DOHH2 (cell line): ENCODE measurements at regions not wholly inside any gene's neighbourhood (a gene's known extent, or its start where the extent isn't known, plus 50 kb on each side); places are given as distances from the start of the nearest gene placed in this dataset.

Experiments used
- H3F3A ChIP-seq: fragments of 200-600 bp; sonication (generic), shearing (Covaris generic); 2 replicates; pipeline ENCODE4 v1.6.0; 2016; ENCODE audit warnings: antibody characterized with exemption, mild to moderate bottlenecking; ENCODE audit not compliant: control insufficient read depth, insufficient read depth
- H3K27ac ChIP-seq: fragments of 200-600 bp; sonication (generic); 2 replicates; pipeline ENCODE4 v1.5.1; 2014; ENCODE audit warnings: low read depth, mild to moderate bottlenecking, low read length, moderate library complexity
- H3K27me3 ChIP-seq: fragments of 200-600 bp; sonication (generic); 2 replicates; pipeline ENCODE4 v1.6.1; 2014; ENCODE audit warnings: mild to moderate bottlenecking, low read length, mixed read lengths; ENCODE audit not compliant: control insufficient read depth
- H3K36me3 ChIP-seq: fragments of 200-600 bp; sonication (generic); 2 replicates; pipeline ENCODE4 v1.6.1; 2014; ENCODE audit warnings: mild to moderate bottlenecking, low read length, moderate library complexity, mixed read lengths; ENCODE audit not compliant: control insufficient read depth
- H3K4me1 ChIP-seq: fragments of 200-600 bp; sonication (generic); 2 replicates; pipeline ENCODE4 v1.6.1; 2014; ENCODE audit warnings: mild to moderate bottlenecking, low read length, mixed read lengths; ENCODE audit not compliant: control insufficient read depth
- H3K4me2 ChIP-seq: fragments of 200-600 bp; sonication (generic); 2 replicates; pipeline ENCODE4 v1.6.0; 2014; ENCODE audit warnings: mild to moderate bottlenecking, low read length, moderate library complexity
- H3K4me3 ChIP-seq: fragments of 200-600 bp; sonication (generic); 2 replicates; pipeline ENCODE4 v1.5.1; 2014; ENCODE audit warnings: mild to moderate bottlenecking, low read length, mixed read lengths
- H3K79me2 ChIP-seq: fragments of 200-600 bp; sonication (generic); 2 replicates; pipeline ENCODE4 v1.6.1; 2014; ENCODE audit warnings: mild to moderate bottlenecking, low read length, mixed read lengths; ENCODE audit not compliant: control insufficient read depth
- H3K9me2 ChIP-seq: fragments of 200-600 bp; sonication (generic); replicated peaks from 2 replicates; pipeline ENCODE4 v1.6.1; 2014; ENCODE audit warnings: mild to moderate bottlenecking, low read length, mixed read lengths; ENCODE audit not compliant: control insufficient read depth
- H3K9me3 ChIP-seq: fragments of 200-600 bp; sonication (generic); 2 replicates; pipeline ENCODE4 v1.6.1; 2014; ENCODE audit warnings: antibody characterized with exemption, low read length, mixed read lengths; ENCODE audit not compliant: control insufficient read depth, insufficient read depth
- H4K20me1 ChIP-seq: fragments of 200-600 bp; sonication (generic); 2 replicates; pipeline ENCODE4 v1.6.0; 2014; ENCODE audit warnings: low read depth, mild to moderate bottlenecking, antibody characterized with exemption, low read length, moderate library complexity; ENCODE audit not compliant: control insufficient read depth, insufficient read depth
- CTCF ChIP-seq: fragments of 200-600 bp; sonication (generic); IDR thresholded peaks from one replicate; pipeline ENCODE4 v1.5.1; 2014; ENCODE audit warnings: antibody characterized with exemption, mild to moderate bottlenecking, low read depth, low read length; ENCODE audit not compliant: poor library complexity, severe bottlenecking
- EZH2phosphoT487 ChIP-seq: fragments of 200-600 bp; sonication (generic); IDR thresholded peaks from 2 replicates; pipeline ENCODE4 v1.6.1; 2017; ENCODE audit warnings: borderline replicate concordance, mild to moderate bottlenecking, antibody characterized with exemption, low read length, moderate library complexity, mixed read lengths

DNA sequence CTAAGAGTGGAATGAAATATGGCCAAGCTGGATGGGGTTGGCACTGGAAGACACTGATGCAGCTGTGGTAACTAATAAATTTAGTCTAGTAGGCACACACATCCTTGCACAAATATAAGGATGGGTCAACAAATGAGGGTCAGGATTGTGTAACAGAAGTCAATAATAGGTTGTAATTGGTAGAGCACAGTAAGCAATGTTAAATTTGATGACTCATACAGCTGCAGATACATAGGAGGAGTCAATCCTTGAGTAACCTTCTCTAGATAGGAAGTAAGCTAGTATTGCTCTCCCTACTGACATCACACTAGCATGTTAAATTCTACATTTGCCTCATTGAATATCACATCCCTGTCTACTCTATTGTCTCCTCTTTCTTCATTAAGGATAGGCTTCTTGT is 332.1 kb downstream of the PTPRC start:
- Histone ChIP-seq H3K79me2 (no peaks in the 10 kb centered on the region), H3K4me2 (no peak overlapping the region), H4K20me1 (no peaks in the 10 kb centered on the region), H3K4me1 (no peaks in the 10 kb centered on the region), H3K4me3 (no peak overlapping the region), H3K36me3 (peaks cover 9% of the 10 kb centered on the region; the same call in 1 of the 2 replicates), H3F3A (no peaks in the 10 kb centered on the region), H3K27me3 (no peaks in the 10 kb centered on the region), H3K9me2 (no peaks in the 10 kb centered on the region; the same call in 1 of the 2 replicates), H3K9me3 (peaks cover 5% of the 10 kb centered on the region; the same call in 1 of the 2 replicates), H3K27ac (no peak overlapping the region)
- TF ChIP-seq CTCF (no peak), EZH2phosphoT487 (no peak)

DNA sequence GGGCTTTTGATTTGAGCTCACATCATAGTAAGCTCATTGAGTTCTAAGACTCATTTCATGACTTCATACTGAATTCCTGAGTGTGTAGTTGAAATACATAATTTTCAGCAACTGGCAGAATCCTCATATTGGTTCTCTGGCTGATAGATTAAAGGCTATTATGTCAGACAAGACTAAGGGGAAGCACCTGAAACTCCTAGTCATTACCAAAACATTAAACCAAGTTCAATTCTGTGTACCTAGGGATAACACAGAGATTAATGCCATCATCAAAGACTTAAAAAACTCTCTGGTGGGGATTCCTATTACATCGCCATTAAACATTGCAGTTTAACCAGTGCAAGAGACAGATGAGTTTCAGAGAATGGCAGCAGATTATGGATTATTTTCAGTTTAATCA is 339.1 kb downstream of the PTPRC start:
- H3K79me2 ChIP-seq = no peaks in the 10 kb centered on the region

GRCh38 chr1:198978523-198978922 is 339.7 kb downstream of the PTPRC start:
- H3K27ac ChIP-seq = no peak overlapping the region
- H3K27me3 ChIP-seq = no peaks in the 10 kb centered on the region
- no peaks in the 10 kb centered on the region for H3F3A ChIP-seq
- H3K79me2 ChIP-seq = no peaks in the 10 kb centered on the region
- no peaks in the 10 kb centered on the region for H3K9me3 ChIP-seq
- no peaks in the 10 kb centered on the region for H3K4me1 ChIP-seq
- H3K36me3 ChIP-seq = no peaks in the 10 kb centered on the region
- TF ChIP-seq CTCF (no peak), EZH2phosphoT487 (no peak)
- no peak overlapping the region for H3K4me2 ChIP-seq
- no peaks in the 10 kb centered on the region; the same call in 1 of the 2 replicates for H3K9me2 ChIP-seq
- no peaks in the 10 kb centered on the region for H4K20me1 ChIP-seq
- H3K4me3 ChIP-seq = no peak overlapping the region

More for the DNA sequence above, 339.1 kb downstream of the PTPRC start:
- Histone ChIP-seq H3K27me3 (no peaks in the 10 kb centered on the region), H3K4me1 (no peaks in the 10 kb centered on the region), H3K9me2 (no peaks in the 10 kb centered on the region; the same call in 1 of the 2 replicates), H3K9me3 (no peaks in the 10 kb centered on the region), H3K4me3 (no peak overlapping the region), H3K4me2 (no peak overlapping the region), H3K27ac (no peak overlapping the region), H3F3A (no peaks in the 10 kb centered on the region), H3K36me3 (no peaks in the 10 kb centered on the region), H4K20me1 (no peaks in the 10 kb centered on the region)
- TF ChIP-seq CTCF (no peak), EZH2phosphoT487 (no peak)
